Uterus (tissue), 2 donors: ENCODE measurements at regions not wholly inside any gene's neighbourhood (a gene's known extent, or its start where the extent isn't known, plus 50 kb on each side); places are given as distances from the start of the nearest gene placed in this dataset.

Experiments used
- POLR2A ChIP-seq, 2 donors: fragments of 450-650 bp; IDR thresholded peaks; one replicate each; pipeline ENCODE4 v1.6.1; 2016; ENCODE audit warnings: antibody characterized with exemption in 2 of 2, mild to moderate bottlenecking in 1 of 2, moderate library complexity in 1 of 2
- TF ChIP-seq, protein P1 (sequence below), 4 experiments: fragments of 200-600 bp in 2 of 4; fragments of 450-650 bp in 2 of 4; sonication (generic) in 2 of 4; IDR thresholded peaks; one replicate each; pipeline ENCODE4 v1.5.1; 2016 to 2019; ENCODE audit warnings: antibody characterized with exemption in 4 of 4, mild to moderate bottlenecking in 2 of 4, moderate library complexity in 1 of 4

DNA sequence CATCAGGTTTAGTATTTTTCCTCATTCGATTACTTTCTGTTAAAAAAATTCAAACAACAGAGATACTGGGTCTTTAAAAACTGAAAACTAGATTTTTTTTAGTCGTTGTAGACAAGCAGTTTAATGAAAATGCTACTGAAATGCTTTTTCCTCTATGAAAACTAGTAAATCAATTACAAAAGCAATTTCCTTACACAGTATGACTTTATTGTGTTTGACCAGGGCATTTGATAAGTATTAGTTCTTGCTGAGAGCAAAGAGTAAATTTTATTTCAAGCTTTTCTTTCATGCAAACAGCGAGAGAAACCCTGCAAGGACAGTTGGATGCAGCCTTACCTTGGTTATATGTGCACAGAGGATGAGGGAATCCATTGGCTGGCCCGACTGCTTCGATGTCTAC is 308.5 kb downstream of the MAT2B start:
- TF ChIP-seq POLR2A (IDR thresholded peaks at IDR 0.05) = no peak
- TF ChIP-seq, protein P1, sequence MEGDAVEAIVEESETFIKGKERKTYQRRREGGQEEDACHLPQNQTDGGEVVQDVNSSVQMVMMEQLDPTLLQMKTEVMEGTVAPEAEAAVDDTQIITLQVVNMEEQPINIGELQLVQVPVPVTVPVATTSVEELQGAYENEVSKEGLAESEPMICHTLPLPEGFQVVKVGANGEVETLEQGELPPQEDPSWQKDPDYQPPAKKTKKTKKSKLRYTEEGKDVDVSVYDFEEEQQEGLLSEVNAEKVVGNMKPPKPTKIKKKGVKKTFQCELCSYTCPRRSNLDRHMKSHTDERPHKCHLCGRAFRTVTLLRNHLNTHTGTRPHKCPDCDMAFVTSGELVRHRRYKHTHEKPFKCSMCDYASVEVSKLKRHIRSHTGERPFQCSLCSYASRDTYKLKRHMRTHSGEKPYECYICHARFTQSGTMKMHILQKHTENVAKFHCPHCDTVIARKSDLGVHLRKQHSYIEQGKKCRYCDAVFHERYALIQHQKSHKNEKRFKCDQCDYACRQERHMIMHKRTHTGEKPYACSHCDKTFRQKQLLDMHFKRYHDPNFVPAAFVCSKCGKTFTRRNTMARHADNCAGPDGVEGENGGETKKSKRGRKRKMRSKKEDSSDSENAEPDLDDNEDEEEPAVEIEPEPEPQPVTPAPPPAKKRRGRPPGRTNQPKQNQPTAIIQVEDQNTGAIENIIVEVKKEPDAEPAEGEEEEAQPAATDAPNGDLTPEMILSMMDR (IDR thresholded peaks at IDR 0.05) = no peak
